ENCODE measurements at regions not wholly inside any gene's neighbourhood (a gene's known extent, or its start where the extent isn't known, plus 50 kb on each side); places are given as distances from the start of the nearest gene placed in this dataset.

DNA sequence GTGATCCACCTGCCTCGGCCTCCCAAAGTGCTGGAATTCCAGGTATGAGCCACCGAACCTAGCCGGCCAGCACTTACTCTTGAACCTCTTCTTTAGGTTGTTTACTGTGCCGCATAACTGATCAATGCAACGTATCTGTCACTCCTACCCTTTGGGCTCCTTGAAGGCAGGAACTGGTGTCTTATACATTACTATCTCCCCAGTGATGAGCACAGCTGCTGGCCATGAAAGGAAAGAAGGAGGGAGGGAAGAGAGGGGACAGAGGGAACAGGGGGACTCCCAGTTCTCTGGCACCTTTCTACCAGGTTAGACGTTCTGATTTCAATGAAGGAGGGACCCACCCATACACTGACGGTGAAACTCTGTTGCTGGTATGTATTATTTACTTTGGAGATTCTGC, 111.8 kb upstream of the NANOS1 start:
- Mint-ChIP-seq H3K4me3 (ENCODE audit: low read depth) (no peak overlapping the region), H3K36me3 (ENCODE audit: low read depth) (no peaks in the 10 kb centered on the region), H3K27ac (no peak overlapping the region), H3K4me1 (ENCODE audit: low read depth) (no peaks in the 10 kb centered on the region), H3K9me3 (no peaks in the 10 kb centered on the region), H3K27me3 (ENCODE audit: low read depth) (peaks cover 6% of the 10 kb centered on the region)
- intact Hi-C loops (cut with micrococcal nuclease), result no loop called here
- DNase-seq (ENCODE audit: low spot score), result no peak

DNA sequence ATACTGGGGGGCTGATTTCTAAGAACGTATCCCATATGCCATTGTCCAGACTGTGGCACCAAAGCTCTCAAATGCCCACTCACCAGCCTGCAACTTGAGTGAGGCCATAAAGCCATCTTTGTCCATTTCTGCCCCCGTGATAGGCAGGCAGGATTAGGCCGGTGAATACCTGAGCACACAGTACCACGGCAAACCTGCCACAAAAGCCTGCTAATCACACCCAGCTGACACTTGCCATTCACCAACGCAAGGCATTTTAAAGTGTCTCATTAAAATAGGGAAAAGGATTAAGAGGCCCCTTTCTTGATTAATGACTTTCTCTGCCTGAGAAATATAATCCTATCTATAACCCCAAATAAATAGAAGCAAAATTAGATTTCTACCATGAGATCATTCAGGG, 111.4 kb upstream of the NANOS1 start:
- H3K4me1 Mint-ChIP-seq (ENCODE audit: low read depth), result no peaks in the 10 kb centered on the region
- no peak overlapping the region for H3K4me3 Mint-ChIP-seq (ENCODE audit: low read depth)
- H3K27ac Mint-ChIP-seq, result no peak overlapping the region
- no peaks in the 10 kb centered on the region for H3K36me3 Mint-ChIP-seq (ENCODE audit: low read depth)
- intact Hi-C loops (cut with micrococcal nuclease), result no loop called here
- H3K27me3 Mint-ChIP-seq (ENCODE audit: low read depth), result peaks cover 7% of the 10 kb centered on the region
- H3K9me3 Mint-ChIP-seq, result no peaks in the 10 kb centered on the region
- no peak for DNase-seq (ENCODE audit: low spot score)

DNA sequence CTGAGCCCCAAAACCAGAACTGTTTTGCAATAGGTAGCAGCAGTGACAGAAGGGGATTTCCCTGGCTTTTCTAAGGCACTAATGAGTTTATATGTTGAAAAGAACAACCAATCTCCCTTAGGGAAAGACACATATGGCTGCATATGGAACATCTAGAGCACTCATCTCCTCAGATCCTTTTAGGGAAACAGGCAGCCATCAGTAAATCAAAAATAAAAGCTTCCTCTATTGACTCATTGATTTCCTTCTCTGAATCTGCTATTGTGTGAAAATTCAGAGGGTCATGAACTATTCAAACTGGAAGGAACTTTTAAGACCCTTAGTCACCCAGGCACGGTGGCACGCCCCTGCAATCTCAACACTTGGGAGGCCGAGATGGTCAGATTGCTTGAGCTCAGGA, 110.9 kb upstream of the NANOS1 start:
- intact Hi-C loops (cut with micrococcal nuclease), result no loop called here
- Mint-ChIP-seq H3K27ac (no peak overlapping the region), H3K4me3 (ENCODE audit: low read depth) (no peak overlapping the region)

DNA sequence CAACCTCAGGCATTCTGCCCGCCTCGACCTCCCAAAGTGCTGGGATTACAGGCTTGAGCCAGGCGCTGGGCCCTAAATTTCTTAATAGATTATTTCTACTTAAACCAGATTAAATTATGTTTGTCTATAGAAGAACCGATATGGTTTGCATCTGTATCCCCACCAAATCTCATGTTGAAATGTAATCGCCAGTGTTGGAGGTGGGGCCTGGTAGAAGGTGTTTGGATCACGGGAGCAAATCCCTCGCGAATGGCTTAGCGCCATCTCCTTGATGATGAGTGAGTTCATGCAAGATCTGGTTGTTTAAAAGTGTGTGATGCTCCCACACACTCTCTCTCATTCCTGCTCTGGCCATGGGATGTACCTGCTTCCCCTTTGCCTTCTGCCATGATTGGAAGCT, 109.3 kb upstream of the NANOS1 start:
- no peak for DNase-seq (ENCODE audit: low spot score)
- H3K27ac Mint-ChIP-seq, result no peak overlapping the region
- no peak overlapping the region for H3K4me3 Mint-ChIP-seq (ENCODE audit: low read depth)
- no peaks in the 10 kb centered on the region for H3K36me3 Mint-ChIP-seq (ENCODE audit: low read depth)
- intact Hi-C loops (cut with micrococcal nuclease), result no loop called here
- H3K4me1 Mint-ChIP-seq (ENCODE audit: low read depth), result no peaks in the 10 kb centered on the region
- no peaks in the 10 kb centered on the region for H3K9me3 Mint-ChIP-seq
- peaks cover 9% of the 10 kb centered on the region for H3K27me3 Mint-ChIP-seq (ENCODE audit: low read depth)

More for the DNA sequence above, 110.9 kb upstream of the NANOS1 start:
- no peaks in the 10 kb centered on the region for H3K9me3 Mint-ChIP-seq
- H3K36me3 Mint-ChIP-seq (ENCODE audit: low read depth), result no peaks in the 10 kb centered on the region
- DNase-seq (ENCODE audit: low spot score), result no peak
- H3K4me1 Mint-ChIP-seq (ENCODE audit: low read depth), result no peaks in the 10 kb centered on the region
- H3K27me3 Mint-ChIP-seq (ENCODE audit: low read depth), result peaks cover 7% of the 10 kb centered on the region

DNA sequence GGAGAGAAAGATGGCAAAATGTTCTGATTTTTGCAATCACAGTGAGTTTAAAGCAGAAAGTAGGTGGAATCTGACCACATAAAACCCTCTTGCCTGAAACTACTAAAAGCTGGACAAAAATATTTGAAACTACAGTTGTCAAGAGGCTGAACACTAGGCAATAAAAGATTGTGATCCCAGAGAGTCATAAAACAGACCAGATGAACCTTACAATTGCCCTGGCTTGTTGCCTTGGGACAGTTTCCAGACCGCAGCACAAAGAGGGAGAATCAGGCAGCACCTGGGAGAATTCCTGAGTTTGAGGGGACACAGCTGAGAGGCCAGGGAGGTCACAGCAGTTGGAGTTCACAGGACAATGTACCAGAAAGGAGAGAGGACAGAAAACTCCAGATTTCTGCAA, 107.3 kb upstream of the NANOS1 start:
- Mint-ChIP-seq H3K27me3 (ENCODE audit: low read depth) (peaks cover 11% of the 10 kb centered on the region), H3K9me3 (no peaks in the 10 kb centered on the region), H3K36me3 (ENCODE audit: low read depth) (no peaks in the 10 kb centered on the region), H3K4me1 (ENCODE audit: low read depth) (no peaks in the 10 kb centered on the region), H3K27ac (no peak overlapping the region), H3K4me3 (ENCODE audit: low read depth) (no peak overlapping the region)
- intact Hi-C loops (cut with micrococcal nuclease), result no loop called here
- DNase-seq (ENCODE audit: low spot score), result no peak

DNA sequence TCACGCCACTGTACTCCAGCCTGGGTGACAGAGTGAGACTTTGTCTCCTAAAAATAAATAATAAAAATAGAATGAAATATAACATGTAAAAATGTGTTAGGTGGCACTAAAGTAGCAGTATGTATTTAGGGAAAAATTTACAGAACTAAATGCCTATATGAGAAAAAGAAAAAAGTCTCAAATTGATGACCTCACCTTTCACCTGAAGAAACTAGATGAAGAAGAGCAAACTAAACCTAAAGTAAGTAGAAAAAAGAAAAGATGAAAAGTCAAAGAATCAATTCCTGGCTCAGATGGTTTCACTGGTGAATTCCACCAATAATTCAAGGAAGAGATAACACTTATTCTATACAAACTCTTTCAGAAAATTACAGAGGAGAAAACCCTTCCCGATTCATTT, 106.5 kb upstream of the NANOS1 start:
- Mint-ChIP-seq H3K36me3 (ENCODE audit: low read depth) (no peaks in the 10 kb centered on the region), H3K4me3 (ENCODE audit: low read depth) (no peak overlapping the region), H3K4me1 (ENCODE audit: low read depth) (no peaks in the 10 kb centered on the region), H3K27me3 (ENCODE audit: low read depth) (peaks cover 11% of the 10 kb centered on the region), H3K9me3 (no peaks in the 10 kb centered on the region), H3K27ac (no peak overlapping the region)
- intact Hi-C loops (cut with micrococcal nuclease), result no loop called here
- no peak for DNase-seq (ENCODE audit: low spot score)

DNA sequence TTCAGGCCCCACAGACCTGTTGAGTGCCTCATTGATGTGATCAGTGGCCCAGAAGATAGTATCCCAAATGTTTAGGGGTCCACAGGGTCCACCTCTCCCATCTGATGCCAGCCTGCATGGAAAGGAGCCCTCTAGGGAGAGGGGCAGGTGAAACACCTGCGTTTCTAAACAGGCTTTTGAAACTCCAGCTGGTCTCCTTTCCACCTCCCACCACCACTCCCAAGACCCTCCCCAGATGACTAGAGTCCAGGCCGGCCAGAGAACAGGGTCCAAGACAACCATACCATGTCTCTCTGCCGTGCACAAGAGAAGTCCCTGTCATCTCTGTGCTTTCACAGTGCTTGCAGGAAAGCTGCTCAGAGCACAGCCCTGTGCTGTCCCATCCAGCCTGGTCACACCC, 105.0 kb upstream of the NANOS1 start:
- Mint-ChIP-seq H3K4me1 (ENCODE audit: low read depth) (no peaks in the 10 kb centered on the region), H3K36me3 (ENCODE audit: low read depth) (no peaks in the 10 kb centered on the region), H3K9me3 (no peaks in the 10 kb centered on the region), H3K4me3 (ENCODE audit: low read depth) (no peak overlapping the region), H3K27me3 (ENCODE audit: low read depth) (peaks cover 11% of the 10 kb centered on the region), H3K27ac (no peak overlapping the region)
- no peak for DNase-seq (ENCODE audit: low spot score)
- intact Hi-C loops (cut with micrococcal nuclease), result no loop called here

DNA sequence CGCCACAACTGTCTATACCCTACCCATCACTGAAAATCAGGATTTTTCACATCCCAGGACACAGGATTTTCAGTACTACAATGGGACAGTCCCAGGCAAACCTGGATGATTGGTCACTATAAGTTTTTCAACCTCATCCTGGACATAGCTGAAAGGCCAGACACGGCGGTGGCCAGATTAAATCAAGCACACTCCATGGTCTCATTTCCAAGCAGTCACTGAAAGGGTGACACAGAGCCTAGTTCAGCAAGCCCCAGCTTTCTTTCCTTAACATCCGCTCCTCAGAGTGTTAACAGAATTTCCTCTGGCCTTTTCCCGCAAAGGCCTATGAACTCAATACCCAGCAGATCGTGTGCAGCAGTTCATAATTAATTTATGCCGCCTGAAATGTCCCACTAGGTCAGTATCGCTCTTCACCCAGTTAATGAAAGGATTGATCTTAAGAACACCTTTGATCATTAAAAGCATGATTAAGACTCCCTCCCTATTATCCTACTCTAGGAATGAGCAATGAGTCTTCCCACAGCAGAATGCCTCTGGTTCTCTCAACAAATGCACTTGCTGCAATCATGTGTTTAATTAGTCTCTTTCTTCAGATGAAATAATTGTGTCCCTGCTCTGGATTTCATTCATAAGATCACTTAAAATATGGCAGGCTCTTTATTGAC, 104.0 kb upstream of the NANOS1 start:
- Mint-ChIP-seq H3K27me3 (ENCODE audit: low read depth) (peaks cover 11% of the 10 kb centered on the region), H3K27ac (no peak overlapping the region), H3K36me3 (ENCODE audit: low read depth) (no peaks in the 10 kb centered on the region), H3K9me3 (peaks cover 5% of the 10 kb centered on the region), H3K4me3 (ENCODE audit: low read depth) (no peak overlapping the region), H3K4me1 (ENCODE audit: low read depth) (no peaks in the 10 kb centered on the region)
- DNase-seq (ENCODE audit: low spot score), result no peak
- intact Hi-C loops (cut with micrococcal nuclease), result no loop called here

DNA sequence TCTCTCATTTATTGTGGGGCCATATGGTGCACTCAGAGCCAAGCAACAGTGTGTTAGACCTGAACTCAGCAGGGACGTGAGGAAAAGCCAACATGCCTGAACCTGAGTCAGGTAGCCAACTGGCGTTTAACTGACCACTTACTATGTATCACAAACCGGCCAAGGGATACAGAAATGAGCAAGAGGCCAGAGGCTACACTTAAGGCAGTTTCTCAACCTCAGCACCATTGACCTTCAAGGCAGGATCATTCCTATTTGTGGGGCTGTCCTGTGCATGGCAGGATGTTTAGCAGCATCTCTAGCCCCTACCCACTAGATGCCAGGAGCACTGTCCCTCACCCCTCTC, 103.5 kb upstream of the NANOS1 start:
- Mint-ChIP-seq H3K4me1 (ENCODE audit: low read depth) (no peaks in the 10 kb centered on the region), H3K9me3 (peaks cover 10% of the 10 kb centered on the region), H3K27me3 (ENCODE audit: low read depth) (peaks cover 11% of the 10 kb centered on the region), H3K36me3 (ENCODE audit: low read depth) (no peaks in the 10 kb centered on the region), H3K27ac (no peak overlapping the region), H3K4me3 (ENCODE audit: low read depth) (no peak overlapping the region)
- intact Hi-C loops (cut with micrococcal nuclease), result no loop called here
- no peak for DNase-seq (ENCODE audit: low spot score)

DNA sequence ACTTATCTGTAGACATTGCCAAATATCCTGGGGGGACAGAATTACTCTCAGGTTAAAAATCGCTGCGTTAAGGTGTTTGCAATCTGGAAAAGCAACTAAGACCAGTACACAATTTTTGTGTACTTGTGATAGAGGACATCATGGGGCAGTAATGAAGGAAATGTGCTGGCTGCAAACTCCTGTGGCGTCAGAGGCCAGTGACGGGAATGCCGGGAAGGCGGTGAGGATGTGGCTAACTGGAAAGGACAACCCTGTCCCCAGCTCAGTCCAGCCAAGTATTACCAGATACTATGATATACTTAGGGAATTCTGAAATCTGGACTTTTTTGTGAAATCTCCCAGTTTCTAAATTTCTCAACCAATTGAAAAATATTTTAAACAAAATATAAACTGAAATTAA, 103.1 kb upstream of the NANOS1 start:
- H3K36me3 Mint-ChIP-seq (ENCODE audit: low read depth), result no peaks in the 10 kb centered on the region
- no peak overlapping the region for H3K27ac Mint-ChIP-seq
- H3K4me1 Mint-ChIP-seq (ENCODE audit: low read depth), result no peaks in the 10 kb centered on the region
- H3K27me3 Mint-ChIP-seq (ENCODE audit: low read depth), result peaks cover 11% of the 10 kb centered on the region
- H3K9me3 Mint-ChIP-seq, result peaks cover 14% of the 10 kb centered on the region
- no peak for DNase-seq (ENCODE audit: low spot score)
- H3K4me3 Mint-ChIP-seq (ENCODE audit: low read depth), result no peak overlapping the region
- intact Hi-C loops (cut with micrococcal nuclease), result no loop called here

DNA sequence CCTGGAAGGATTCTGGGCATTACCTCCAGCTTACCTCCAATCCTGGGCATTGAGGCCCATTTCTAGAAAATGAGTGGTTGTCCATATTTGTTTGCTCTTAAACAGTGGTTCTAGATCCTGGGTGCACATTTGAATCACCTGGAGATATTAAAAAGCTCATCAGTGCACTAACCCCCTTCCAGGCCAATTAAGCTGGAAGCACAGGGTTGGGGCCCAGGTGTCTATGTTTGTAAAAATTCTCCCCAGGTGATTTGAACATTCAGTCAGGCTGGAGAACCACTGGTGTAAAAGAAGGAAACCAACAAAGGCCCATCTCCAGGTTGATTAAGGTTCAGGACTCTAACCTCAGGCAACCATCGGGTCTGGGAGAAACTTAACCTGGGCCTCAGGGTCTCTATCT, 102.6 kb upstream of the NANOS1 start:
- Mint-ChIP-seq H3K4me1 (ENCODE audit: low read depth) (no peaks in the 10 kb centered on the region), H3K36me3 (ENCODE audit: low read depth) (no peaks in the 10 kb centered on the region), H3K4me3 (ENCODE audit: low read depth) (no peak overlapping the region), H3K27ac (no peak overlapping the region), H3K27me3 (ENCODE audit: low read depth) (peaks cover 7% of the 10 kb centered on the region), H3K9me3 (peaks cover 19% of the 10 kb centered on the region)
- intact Hi-C loops (cut with micrococcal nuclease), result no loop called here
- DNase-seq (ENCODE audit: low spot score), result no peak

DNA sequence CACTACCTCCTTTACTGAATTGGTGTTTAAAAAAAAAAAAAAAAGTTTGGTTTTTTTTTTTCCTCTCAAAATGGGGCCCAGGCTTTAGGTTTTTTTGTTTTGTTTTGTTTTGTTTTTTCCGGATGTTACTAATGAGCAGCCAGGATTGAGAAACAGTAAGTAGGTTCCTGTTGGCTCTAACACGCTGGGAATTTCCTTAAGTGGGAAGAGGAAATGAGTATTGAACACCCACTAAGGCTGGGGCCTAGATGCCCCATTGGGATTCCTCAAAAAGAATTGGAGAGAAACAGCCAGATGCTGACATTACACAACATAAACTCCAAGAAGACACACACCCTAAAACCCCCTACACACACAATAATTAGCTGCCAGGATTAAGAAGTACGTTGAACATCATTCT, 102.2 kb upstream of the NANOS1 start:
- Mint-ChIP-seq H3K27ac (no peak overlapping the region), H3K27me3 (ENCODE audit: low read depth) (peaks cover 6% of the 10 kb centered on the region), H3K36me3 (ENCODE audit: low read depth) (no peaks in the 10 kb centered on the region), H3K4me3 (ENCODE audit: low read depth) (no peak overlapping the region), H3K9me3 (peaks cover 21% of the 10 kb centered on the region), H3K4me1 (ENCODE audit: low read depth) (no peaks in the 10 kb centered on the region)
- intact Hi-C loops (cut with micrococcal nuclease), result no loop called here
- no peak for DNase-seq (ENCODE audit: low spot score)

DNA sequence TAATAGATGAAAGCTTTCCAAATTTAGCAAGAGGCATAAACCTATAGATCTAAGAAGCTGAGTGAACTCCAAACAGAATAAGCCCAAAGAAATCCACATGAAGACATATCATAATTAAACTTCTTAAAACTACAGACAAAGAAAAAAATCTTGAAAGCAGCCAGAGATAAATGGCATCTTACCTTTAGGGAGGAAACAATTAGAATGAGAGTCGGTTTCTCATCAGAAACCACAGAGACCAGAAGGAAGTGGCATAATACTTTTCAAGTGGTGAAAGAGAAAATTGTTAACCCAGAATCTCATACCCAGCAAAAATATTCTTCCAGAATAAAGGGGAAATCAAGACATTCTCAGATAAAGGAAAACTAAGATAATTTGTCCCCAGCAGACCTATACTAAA, 98.9 kb upstream of the NANOS1 start:
- Mint-ChIP-seq H3K4me3 (ENCODE audit: low read depth) (no peak overlapping the region), H3K27me3 (ENCODE audit: low read depth) (peaks cover 24% of the 10 kb centered on the region), H3K9me3 (peaks cover 32% of the 10 kb centered on the region), H3K4me1 (ENCODE audit: low read depth) (no peaks in the 10 kb centered on the region), H3K36me3 (ENCODE audit: low read depth) (no peaks in the 10 kb centered on the region), H3K27ac (no peak overlapping the region)
- DNase-seq (ENCODE audit: low spot score), result no peak
- intact Hi-C loops (cut with micrococcal nuclease), result no loop called here

DNA sequence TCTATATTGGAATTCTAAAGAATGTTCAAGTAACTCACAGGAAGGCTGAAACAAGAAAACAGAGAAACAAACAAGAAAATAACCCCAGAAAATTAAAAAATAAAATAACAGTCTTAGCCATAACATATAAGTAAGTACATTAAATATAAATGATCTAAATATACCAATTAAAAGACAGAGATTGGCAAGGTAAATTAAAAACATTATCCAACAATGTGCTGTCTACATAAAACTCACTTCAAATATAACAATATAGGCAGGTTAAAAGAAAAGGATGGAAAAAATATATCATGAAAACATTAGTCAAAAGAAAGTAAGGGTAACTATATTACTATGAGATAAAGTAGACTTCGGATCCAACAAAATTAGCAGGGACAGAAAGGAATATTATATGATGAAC, 98.1 kb upstream of the NANOS1 start:
- H3K27me3 Mint-ChIP-seq (ENCODE audit: low read depth), result peaks cover 25% of the 10 kb centered on the region
- no peak for DNase-seq (ENCODE audit: low spot score)
- no peaks in the 10 kb centered on the region for H3K4me1 Mint-ChIP-seq (ENCODE audit: low read depth)
- H3K36me3 Mint-ChIP-seq (ENCODE audit: low read depth), result no peaks in the 10 kb centered on the region
- H3K27ac Mint-ChIP-seq, result no peak overlapping the region
- intact Hi-C loops (cut with micrococcal nuclease), result no loop called here
- H3K9me3 Mint-ChIP-seq, result peaks cover 32% of the 10 kb centered on the region
- no peak overlapping the region for H3K4me3 Mint-ChIP-seq (ENCODE audit: low read depth)
